Astrocyte (in vitro differentiated cells and primary cell): ENCODE measurements at regions not wholly inside any gene's neighbourhood (a gene's known extent, or its start where the extent isn't known, plus 50 kb on each side); places are given as distances from the start of the nearest gene placed in this dataset.

Source experiments
- DNase-seq: peaks from one replicate; pipeline ENCODE4 v3.0.0-alpha.2; 2010; ENCODE audit warnings: low read depth
- FAIRE-seq: peaks from 2 replicates; lab custom pipeline; 2011; peaks lifted over from hg19 to GRCh38; lab: Jason Lieb, UNC
- H2AFZ ChIP-seq: 2 replicates; pipeline ENCODE4 v1.6.0; 2012; ENCODE audit warnings: low read depth, low read length, inconsistent platforms
- H3K27ac ChIP-seq: 2 replicates; pipeline ENCODE4 v1.5.1; 2011; ENCODE audit warnings: low read depth, low read length, inconsistent platforms
- H3K27me3 ChIP-seq: 2 replicates; pipeline ENCODE4 v1.6.0; 2011; ENCODE audit warnings: low read length, inconsistent platforms; ENCODE audit not compliant: insufficient read depth
- H3K36me3 ChIP-seq: 2 replicates; pipeline ENCODE4 v1.5.1; 2011; ENCODE audit warnings: low read length, inconsistent platforms; ENCODE audit not compliant: insufficient read depth
- H3K4me1 ChIP-seq: 2 replicates; pipeline ENCODE4 v1.5.1; 2011; ENCODE audit warnings: low read length, inconsistent platforms; ENCODE audit not compliant: insufficient read depth
- H3K4me2 ChIP-seq: 2 replicates; pipeline ENCODE4 v1.6.0; 2012; ENCODE audit warnings: low read length, inconsistent platforms
- H3K4me3 ChIP-seq: 2 replicates; pipeline ENCODE4 v1.5.1; 2011; ENCODE audit warnings: low read depth, mild to moderate bottlenecking, low read length, inconsistent platforms; ENCODE audit not compliant: insufficient read depth
- H3K79me2 ChIP-seq: 2 replicates; pipeline ENCODE4 v1.6.0; 2012; ENCODE audit warnings: mild to moderate bottlenecking, low read length, inconsistent platforms; ENCODE audit not compliant: insufficient read depth
- H3K9ac ChIP-seq: 2 replicates; pipeline ENCODE4 v1.6.0; 2012; ENCODE audit warnings: mild to moderate bottlenecking, low read length, inconsistent platforms
- H3K9me3 ChIP-seq: 2 replicates; pipeline ENCODE4 v1.5.1; 2012; ENCODE audit warnings: low read depth, mild to moderate bottlenecking, low read length, inconsistent platforms; ENCODE audit not compliant: insufficient read depth
- H4K20me1 ChIP-seq: 2 replicates; pipeline ENCODE4 v1.6.0; 2012; ENCODE audit warnings: low read length, inconsistent platforms; ENCODE audit not compliant: insufficient read depth
- H3K27ac Mint-ChIP-seq: one replicate; pipeline ENCODE4 v1.8.0; 2021; ENCODE audit warnings: mild to moderate bottlenecking, mixed read lengths; ENCODE audit not compliant: unreplicated experiment
- H3K27me3 Mint-ChIP-seq: one replicate; pipeline ENCODE4 v1.8.0; 2021; ENCODE audit warnings: low read depth, mixed read lengths; ENCODE audit not compliant: unreplicated experiment
- H3K36me3 Mint-ChIP-seq: one replicate; pipeline ENCODE4 v1.8.0; 2021; ENCODE audit warnings: low read depth, mixed read lengths; ENCODE audit not compliant: unreplicated experiment
- H3K4me1 Mint-ChIP-seq: one replicate; pipeline ENCODE4 v1.8.0; 2021; ENCODE audit warnings: low read depth, mixed read lengths; ENCODE audit not compliant: unreplicated experiment
- H3K4me3 Mint-ChIP-seq: one replicate; pipeline ENCODE4 v1.8.0; 2021; ENCODE audit warnings: mild to moderate bottlenecking, moderate library complexity, mixed read lengths; ENCODE audit not compliant: unreplicated experiment
- H3K9me3 Mint-ChIP-seq: one replicate; pipeline ENCODE4 v1.8.0; 2021; ENCODE audit warnings: mild to moderate bottlenecking, mixed read lengths; ENCODE audit not compliant: unreplicated experiment
- EZH2 ChIP-seq: IDR thresholded peaks from 2 replicates; pipeline ENCODE4 v1.6.1; 2012; ENCODE audit warnings: mild to moderate bottlenecking, low read length, inconsistent platforms; ENCODE audit not compliant: insufficient read depth
- TF ChIP-seq, protein P1 (sequence below): IDR thresholded peaks from 2 replicates; pipeline ENCODE4 v1.5.1; 2011; ENCODE audit warnings: low read depth, mild to moderate bottlenecking, inconsistent platforms, low read length, moderate library complexity; ENCODE audit not compliant: insufficient read depth

DNA sequence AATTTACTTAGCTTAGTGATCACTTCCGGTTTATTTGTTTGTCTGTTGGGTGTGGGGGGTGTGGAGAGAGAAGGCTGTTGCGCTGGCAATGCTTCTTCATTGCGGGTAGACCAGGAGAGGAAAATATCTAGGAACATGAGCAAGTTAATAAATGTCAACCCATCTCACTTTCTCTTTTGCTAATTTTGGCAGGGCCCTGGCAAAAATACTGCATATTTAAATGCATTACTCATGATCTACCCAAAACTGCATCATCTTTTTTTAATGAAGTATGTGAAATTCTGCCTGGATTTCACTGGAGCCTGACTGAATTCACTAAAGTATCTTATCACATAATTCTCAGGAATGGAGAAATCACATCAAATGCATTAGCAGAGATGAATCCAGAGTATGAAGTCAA, 1131.0 kb upstream of the NXPH2 start:
- DNase-seq = no peak
- Histone ChIP-seq H3K4me2 (no peak overlapping the region), H3K9me3 (no peaks in the 10 kb centered on the region), H3K27me3 (no peaks in the 10 kb centered on the region), H3K27ac (no peak overlapping the region), H3K36me3 (no peaks in the 10 kb centered on the region), H3K79me2 (no peaks in the 10 kb centered on the region), H2AFZ (no peak overlapping the region), H3K9ac (no peak overlapping the region), H4K20me1 (no peaks in the 10 kb centered on the region), H3K4me1 (no peaks in the 10 kb centered on the region), H3K4me3 (no peak overlapping the region)
- Mint-ChIP-seq H3K4me1 (no peaks in the 10 kb centered on the region), H3K27ac (no peak overlapping the region), H3K9me3 (peaks cover 5% of the 10 kb centered on the region), H3K27me3 (no peaks in the 10 kb centered on the region), H3K36me3 (no peaks in the 10 kb centered on the region), H3K4me3 (no peak overlapping the region)
- TF ChIP-seq EZH2 = no peak
- TF ChIP-seq, protein P1, sequence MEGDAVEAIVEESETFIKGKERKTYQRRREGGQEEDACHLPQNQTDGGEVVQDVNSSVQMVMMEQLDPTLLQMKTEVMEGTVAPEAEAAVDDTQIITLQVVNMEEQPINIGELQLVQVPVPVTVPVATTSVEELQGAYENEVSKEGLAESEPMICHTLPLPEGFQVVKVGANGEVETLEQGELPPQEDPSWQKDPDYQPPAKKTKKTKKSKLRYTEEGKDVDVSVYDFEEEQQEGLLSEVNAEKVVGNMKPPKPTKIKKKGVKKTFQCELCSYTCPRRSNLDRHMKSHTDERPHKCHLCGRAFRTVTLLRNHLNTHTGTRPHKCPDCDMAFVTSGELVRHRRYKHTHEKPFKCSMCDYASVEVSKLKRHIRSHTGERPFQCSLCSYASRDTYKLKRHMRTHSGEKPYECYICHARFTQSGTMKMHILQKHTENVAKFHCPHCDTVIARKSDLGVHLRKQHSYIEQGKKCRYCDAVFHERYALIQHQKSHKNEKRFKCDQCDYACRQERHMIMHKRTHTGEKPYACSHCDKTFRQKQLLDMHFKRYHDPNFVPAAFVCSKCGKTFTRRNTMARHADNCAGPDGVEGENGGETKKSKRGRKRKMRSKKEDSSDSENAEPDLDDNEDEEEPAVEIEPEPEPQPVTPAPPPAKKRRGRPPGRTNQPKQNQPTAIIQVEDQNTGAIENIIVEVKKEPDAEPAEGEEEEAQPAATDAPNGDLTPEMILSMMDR = no peak
- no peak for FAIRE-seq

DNA sequence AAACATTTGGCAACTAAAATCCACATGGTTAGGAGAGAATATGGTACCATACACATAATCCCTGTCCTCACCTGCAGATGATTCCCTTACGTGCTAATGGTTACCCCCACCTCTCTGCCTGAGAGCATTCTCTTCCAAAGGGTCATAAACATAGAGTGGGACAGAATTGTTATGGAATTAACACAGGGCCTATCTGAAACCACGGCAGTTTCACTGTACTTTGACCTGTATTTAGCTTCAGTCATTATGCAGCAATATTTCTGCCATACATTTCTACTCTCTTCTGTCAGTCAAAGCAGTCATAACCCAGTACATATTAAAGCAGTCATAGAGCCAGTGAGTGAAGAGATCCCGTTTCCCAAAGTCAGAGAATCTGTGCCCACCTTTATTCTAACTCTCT, 1128.9 kb upstream of the NXPH2 start:
- no peaks in the 10 kb centered on the region for H3K79me2 ChIP-seq
- Mint-ChIP-seq H3K9me3 (peaks cover 5% of the 10 kb centered on the region), H3K4me3 (no peak overlapping the region), H3K4me1 (no peaks in the 10 kb centered on the region), H3K27ac (no peak overlapping the region), H3K27me3 (no peaks in the 10 kb centered on the region), H3K36me3 (no peaks in the 10 kb centered on the region)
- DNase-seq (no peak), FAIRE-seq (no peak)
- no peaks in the 10 kb centered on the region for H3K4me1 ChIP-seq
- no peak overlapping the region for H3K4me2 ChIP-seq
- no peaks in the 10 kb centered on the region for H4K20me1 ChIP-seq
- H3K27ac ChIP-seq = no peak overlapping the region
- H3K9me3 ChIP-seq = no peaks in the 10 kb centered on the region
- no peak overlapping the region for H2AFZ ChIP-seq
- no peak overlapping the region for H3K4me3 ChIP-seq
- H3K27me3 ChIP-seq = no peaks in the 10 kb centered on the region
- no peaks in the 10 kb centered on the region for H3K36me3 ChIP-seq
- no peak overlapping the region for H3K9ac ChIP-seq
- TF ChIP-seq, protein P1 = no peak
- TF ChIP-seq EZH2 = no peak

DNA sequence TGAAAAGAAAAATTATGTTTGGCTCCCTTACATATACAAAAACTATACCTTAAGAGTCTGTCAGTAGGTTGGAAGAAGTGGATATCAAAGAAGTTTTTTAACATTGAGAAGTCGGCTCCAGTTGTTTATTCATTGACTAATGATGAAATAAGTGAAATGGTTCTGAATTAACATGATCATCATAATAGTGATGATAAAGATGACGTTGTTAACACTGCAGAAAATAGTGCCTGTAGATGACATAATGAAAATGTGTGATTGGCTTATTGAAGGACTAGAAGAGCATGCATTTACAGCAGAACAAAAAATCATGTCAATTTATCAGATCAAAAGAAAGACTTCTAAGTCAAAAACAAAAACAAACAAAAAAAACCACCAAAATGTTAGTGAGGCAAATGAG, 1125.4 kb upstream of the NXPH2 start:
- Histone ChIP-seq H2AFZ (no peak overlapping the region), H3K4me2 (no peak overlapping the region), H3K27ac (no peak overlapping the region), H3K4me1 (no peaks in the 10 kb centered on the region), H3K9ac (no peak overlapping the region), H3K27me3 (no peaks in the 10 kb centered on the region), H3K4me3 (no peak overlapping the region), H4K20me1 (no peaks in the 10 kb centered on the region), H3K79me2 (no peaks in the 10 kb centered on the region), H3K9me3 (no peaks in the 10 kb centered on the region), H3K36me3 (no peaks in the 10 kb centered on the region)
- Mint-ChIP-seq H3K4me3 (no peak overlapping the region), H3K9me3 (no peaks in the 10 kb centered on the region), H3K27me3 (no peaks in the 10 kb centered on the region), H3K4me1 (no peaks in the 10 kb centered on the region), H3K36me3 (no peaks in the 10 kb centered on the region), H3K27ac (no peak overlapping the region)
- TF ChIP-seq, protein P1 = no peak
- no peak for TF ChIP-seq EZH2
- FAIRE-seq (no peak), DNase-seq (no peak)
